Hepatocyte (in vitro differentiated cells): ENCODE measurements at regions not wholly inside any gene's neighbourhood (a gene's known extent, or its start where the extent isn't known, plus 50 kb on each side); places are given as distances from the start of the nearest gene placed in this dataset.

Experiments
- CTCF ChIP-seq: fragments of 200-600 bp; sonication (generic); IDR thresholded peaks from 2 replicates; pipeline ENCODE4 v1.5.1; 2016; ENCODE audit warnings: antibody characterized with exemption, mild to moderate bottlenecking; ENCODE audit not compliant: poor library complexity
- EZH2 ChIP-seq: fragments of 200-600 bp; sonication (generic); IDR thresholded peaks from 2 replicates; pipeline ENCODE4 v1.6.1; 2016; ENCODE audit warnings: antibody characterized with exemption, mild to moderate bottlenecking, borderline replicate concordance
- EZH2phosphoT487 ChIP-seq: fragments of 200-600 bp; sonication (generic); IDR thresholded peaks from one replicate; pipeline ENCODE4 v1.6.1; 2018; ENCODE audit warnings: antibody characterized with exemption, mild to moderate bottlenecking, low read depth, moderate library complexity; ENCODE audit not compliant: unreplicated experiment, severe bottlenecking

- TF ChIP-seq CTCF = no peak
- TF ChIP-seq EZH2 = no peak
- no peak for TF ChIP-seq EZH2phosphoT487
Observed at GRCh38 chr5:143870362-143870761, 58.4 kb downstream of the HMHB1 start.
